GM12892 (cell line): ENCODE measurements at regions not wholly inside any gene's neighbourhood (a gene's known extent, or its start where the extent isn't known, plus 50 kb on each side); places are given as distances from the start of the nearest gene placed in this dataset.

Source experiments
- DNase-seq: peaks from one replicate; pipeline ENCODE4 v3.0.0; 2011; ENCODE audit not compliant: insufficient read length
- FAIRE-seq: peaks from 2 replicates; lab custom pipeline; 2011; peaks lifted over from hg19 to GRCh38; lab: Jason Lieb, UNC
- POLR2A ChIP-seq: IDR thresholded peaks from 2 replicates; pipeline ENCODE4 v1.6.1; 2011; ENCODE audit warnings: low read depth, low read length, control low read depth
- POLR2AphosphoS5 ChIP-seq: IDR thresholded peaks from 2 replicates; pipeline ENCODE4 v1.6.1; 2011; ENCODE audit warnings: low read depth, low read length, control low read depth
- TAF1 ChIP-seq: IDR thresholded peaks from 2 replicates; pipeline ENCODE4 v1.6.1; 2011; ENCODE audit warnings: low read depth, mild to moderate bottlenecking, control low read depth, low read length, borderline replicate concordance

- TF ChIP-seq POLR2A (no peak), POLR2AphosphoS5 (no peak), TAF1 (no peak)
- FAIRE-seq, result no peak
- DNase-seq, result no peak
Measured at GRCh38 chr16:85261657-85262557, 149.6 kb upstream of the CIBAR2 start.

- FAIRE-seq (no peak), DNase-seq (no peak)
- TF ChIP-seq POLR2A, result no peak
Measured at GRCh38 chr16:85262558-85263238, 150.4 kb upstream of the CIBAR2 start.

GRCh38 chr16:85263239-85263585, 150.9 kb upstream of the CIBAR2 start:
- no peak for TF ChIP-seq TAF1
- TF ChIP-seq POLR2A, result no peak
- TF ChIP-seq POLR2AphosphoS5, result no peak
- no peak for DNase-seq
- FAIRE-seq, result no peak

GRCh38 chr16:85264752-85265151, 152.5 kb upstream of the CIBAR2 start:
- TF ChIP-seq POLR2AphosphoS5, result no peak
- no peak for TF ChIP-seq POLR2A
- no peak for TF ChIP-seq TAF1
- DNase-seq, result no peak
- FAIRE-seq, result no peak

GRCh38 chr16:85265161-85265784, 153.0 kb upstream of the CIBAR2 start:
- FAIRE-seq, result no peak
- TF ChIP-seq POLR2A (no peak), POLR2AphosphoS5 (no peak), TAF1 (no peak)

GRCh38 chr16:85265810-85266209, 153.5 kb upstream of the CIBAR2 start:
- no peak for DNase-seq
- no peak for FAIRE-seq
- TF ChIP-seq POLR2AphosphoS5 (no peak), POLR2A (no peak), TAF1 (no peak)

More at GRCh38 chr16:85265161-85265784, 153.0 kb upstream of the CIBAR2 start:
- no peak for DNase-seq

- no peak for DNase-seq
- TF ChIP-seq TAF1 (no peak), POLR2AphosphoS5 (no peak), POLR2A (no peak)
- FAIRE-seq, result no peak
Measured at GRCh38 chr16:85266857-85267256, 154.6 kb upstream of the CIBAR2 start.

- TF ChIP-seq POLR2AphosphoS5, result no peak
- TF ChIP-seq POLR2A, result no peak
- DNase-seq (no peak), FAIRE-seq (no peak)
Measured at GRCh38 chr16:85267414-85267945, 155.2 kb upstream of the CIBAR2 start.

- FAIRE-seq, result no peak
- TF ChIP-seq POLR2A (no peak), POLR2AphosphoS5 (no peak), TAF1 (no peak)
- no peak for DNase-seq
Measured at GRCh38 chr16:85269165-85269564, 156.9 kb upstream of the CIBAR2 start.

- TF ChIP-seq POLR2A (no peak), POLR2AphosphoS5 (no peak), TAF1 (no peak)
- FAIRE-seq (no peak), DNase-seq (no peak)
Measured at GRCh38 chr16:85270374-85270773, 158.1 kb upstream of the CIBAR2 start.

GRCh38 chr16:85271198-85271597, 158.9 kb upstream of the CIBAR2 start:
- FAIRE-seq, result no peak
- TF ChIP-seq TAF1 (no peak), POLR2A (no peak), POLR2AphosphoS5 (no peak)
- no peak for DNase-seq
